Liver (tissue), 8 donors: ENCODE measurements at regions not wholly inside any gene's neighbourhood (a gene's known extent, or its start where the extent isn't known, plus 50 kb on each side); places are given as distances from the start of the nearest gene placed in this dataset.

ENCODE experiments used
- DNase-seq: peaks from one replicate; pipeline ENCODE4 v3.0.0-alpha.2; 2017; ENCODE audit warnings: low spot score
- H3K27ac ChIP-seq, 2 donors: one replicate each; pipeline ENCODE4 v1.7.0; 2013; ENCODE audit warnings: inconsistent platforms in 2 of 2, low read length in 2 of 2, control low read depth in 1 of 2, low read depth in 1 of 2, mild to moderate bottlenecking in 1 of 2
- H3K27me3 ChIP-seq, 4 donors: one replicate each; pipeline versions ENCODE4 v1.6.1 to v1.7.0; 2013; ENCODE audit warnings: low read length in 3 of 4, inconsistent platforms in 1 of 4, mild to moderate bottlenecking in 1 of 4, moderate library complexity in 1 of 4; ENCODE audit not compliant: control insufficient read depth in 4 of 4, insufficient read depth in 4 of 4
- H3K36me3 ChIP-seq, 4 donors: one replicate each; pipeline versions ENCODE4 v1.6.1 to v1.7.0; 2013; ENCODE audit warnings: low read length in 3 of 4, mild to moderate bottlenecking in 3 of 4, low read depth in 1 of 4, moderate library complexity in 1 of 4; ENCODE audit not compliant: control insufficient read depth in 4 of 4, insufficient read depth in 3 of 4
- H3K4me1 ChIP-seq, 4 donors: one replicate each; pipeline versions ENCODE4 v1.6.1 to v1.7.0; 2013; ENCODE audit warnings: low read length in 3 of 4, mild to moderate bottlenecking in 3 of 4, moderate library complexity in 1 of 4; ENCODE audit not compliant: control insufficient read depth in 4 of 4, insufficient read depth in 4 of 4
- H3K4me3 ChIP-seq, 3 donors: one replicate each; pipeline versions ENCODE4 v1.6.1 to v1.7.0; 2013; ENCODE audit warnings: low read length in 3 of 3, control low read depth in 1 of 3, low read depth in 1 of 3, mild to moderate bottlenecking in 1 of 3
- H3K9ac ChIP-seq, 2 donors: one replicate each; pipeline ENCODE4 v1.7.0; 2013; ENCODE audit warnings: low read length in 2 of 2, mild to moderate bottlenecking in 2 of 2, moderate library complexity in 2 of 2, control low read depth in 1 of 2, low read depth in 1 of 2
- H3K9me3 ChIP-seq, 4 donors: one replicate each; pipeline versions ENCODE4 v1.6.1 to v1.7.0; 2013; ENCODE audit warnings: low read length in 3 of 4; ENCODE audit not compliant: control insufficient read depth in 4 of 4
- ATF3 ChIP-seq: IDR thresholded peaks from 2 replicates; pipeline ENCODE4 v1.6.1; 2016; ENCODE audit warnings: antibody characterized with exemption
- CTCF ChIP-seq: fragments of 150-350 bp; IDR thresholded peaks from 2 replicates; pipeline ENCODE4 v1.5.1; 2017; ENCODE audit warnings: improper control_type of control experiment, low read depth, low read length; ENCODE audit not compliant: missing input control
- EGR1 ChIP-seq, 2 donors: IDR thresholded peaks; 2 replicates each; pipeline ENCODE4 v1.6.1; 2016 to 2018; ENCODE audit warnings: antibody characterized with exemption in 2 of 2, low read depth in 2 of 2
- FOXA1 ChIP-seq: IDR thresholded peaks from 2 replicates; pipeline ENCODE4 v1.6.1; 2016; ENCODE audit warnings: antibody characterized with exemption
- FOXA2 ChIP-seq: IDR thresholded peaks from 2 replicates; pipeline ENCODE4 v1.6.1; 2016; ENCODE audit warnings: antibody characterized with exemption
- GABPA ChIP-seq, 2 donors: IDR thresholded peaks in 1 of 2; conservative IDR thresholded peaks in 1 of 2; 2 replicates each; pipeline ENCODE4 v1.6.1; 2016; ENCODE audit warnings: antibody characterized with exemption in 2 of 2, mild to moderate bottlenecking in 1 of 2, moderate library complexity in 1 of 2
- HNF4A ChIP-seq, 2 donors: conservative IDR thresholded peaks; 2 replicates each; pipeline ENCODE4 v1.6.1; 2016; ENCODE audit warnings: antibody characterized with exemption in 2 of 2, mild to moderate bottlenecking in 2 of 2
- HNF4G ChIP-seq: IDR thresholded peaks from 2 replicates; pipeline ENCODE4 v1.6.1; 2016; ENCODE audit warnings: antibody characterized with exemption
- JUND ChIP-seq, 2 donors: IDR thresholded peaks; 2 replicates each; pipeline ENCODE4 v1.6.1; 2016; ENCODE audit warnings: antibody characterized with exemption in 2 of 2
- MAX ChIP-seq: IDR thresholded peaks from 2 replicates; pipeline ENCODE4 v1.6.1; 2016; ENCODE audit warnings: antibody characterized with exemption
- NR2F2 ChIP-seq: IDR thresholded peaks from 2 replicates; pipeline ENCODE4 v1.6.1; 2016; ENCODE audit warnings: antibody characterized with exemption
- RAD21 ChIP-seq, 2 donors: IDR thresholded peaks; 2 replicates each; pipeline ENCODE4 v1.6.1; 2016; ENCODE audit warnings: antibody characterized with exemption in 2 of 2, mild to moderate bottlenecking in 2 of 2
- REST ChIP-seq: IDR thresholded peaks from 2 replicates; pipeline ENCODE4 v1.6.1; 2016; ENCODE audit warnings: antibody characterized with exemption, mild to moderate bottlenecking
- RXRA ChIP-seq, 2 donors: IDR thresholded peaks; 2 replicates each; pipeline ENCODE4 v1.6.1; 2017 to 2018; ENCODE audit warnings: antibody characterized with exemption in 2 of 2, mild to moderate bottlenecking in 1 of 2
- SP1 ChIP-seq: IDR thresholded peaks from 2 replicates; pipeline ENCODE4 v1.6.1; 2018; ENCODE audit warnings: antibody characterized with exemption, mild to moderate bottlenecking
- TAF1 ChIP-seq: conservative IDR thresholded peaks from 2 replicates; pipeline ENCODE4 v1.6.1; 2016; ENCODE audit warnings: antibody characterized with exemption, mild to moderate bottlenecking
- YY1 ChIP-seq: IDR thresholded peaks from 2 replicates; pipeline ENCODE4 v1.6.1; 2016; ENCODE audit warnings: antibody characterized with exemption, mild to moderate bottlenecking
- ZBTB33 ChIP-seq: IDR thresholded peaks from 2 replicates; pipeline ENCODE4 v1.6.1; 2016; ENCODE audit warnings: antibody characterized with exemption
- WGBS: extraction: QIAGEN DNeasy Blood & Tissue Kit; methylation state at CpG from one replicate; pipeline ENCODE4 v1.1.7; 2013; 5-methylcytosine and 5-hydroxymethylcytosine counted together
- donor health status: healthy.
- donor health status: healthy.
- donor health status: healthy.
- donor health status: healthy.
- donor health status: healthy.

- Histone ChIP-seq H3K4me1 (no peaks in the 10 kb centered on the region), H3K27me3 (no peaks in the 10 kb centered on the region), H3K9me3 (no peaks in the 10 kb centered on the region), H3K4me3 (no peak overlapping the region), H3K36me3 (no peaks in the 10 kb centered on the region), H3K9ac (no peak overlapping the region), H3K27ac (no peak overlapping the region)
- no peak for DNase-seq
- no peak for TF ChIP-seq REST
- no peak for TF ChIP-seq MAX
- no peak for TF ChIP-seq RXRA (IDR thresholded peaks at IDR 0.05)
- TF ChIP-seq TAF1 = no peak
- TF ChIP-seq GABPA (IDR thresholded peaks at IDR 0.05 in 1 of 2, conservative IDR thresholded peaks at IDR 0.05 in 1 of 2) = no peak
- TF ChIP-seq FOXA1 = no peak
- TF ChIP-seq EGR1 (IDR thresholded peaks at IDR 0.05; ENCODE audit: low read depth in 2 of 2) = no peak
- no peak for TF ChIP-seq RAD21 (IDR thresholded peaks at IDR 0.05)
- TF ChIP-seq HNF4G = no peak
- TF ChIP-seq SP1 = no peak
- TF ChIP-seq YY1 = no peak
- no peak for TF ChIP-seq CTCF
- no peak for TF ChIP-seq JUND (IDR thresholded peaks at IDR 0.05)
- no peak for TF ChIP-seq NR2F2
- TF ChIP-seq ATF3 = no peak
- no peak for TF ChIP-seq FOXA2
- TF ChIP-seq HNF4A (conservative IDR thresholded peaks at IDR 0.05) = no peak
- no peak for TF ChIP-seq ZBTB33
- WGBS = 83% methylated on average over 1 of the region's 1 CpG
Measured at GRCh38 chrX:147565237-147565636, 346.5 kb upstream of the FMR1 start.

- Histone ChIP-seq H3K9me3 (no peaks in the 10 kb centered on the region), H3K4me1 (no peaks in the 10 kb centered on the region), H3K27ac (no peak overlapping the region), H3K4me3 (no peak overlapping the region), H3K9ac (no peak overlapping the region), H3K36me3 (no peaks in the 10 kb centered on the region), H3K27me3 (no peaks in the 10 kb centered on the region)
- no peak for DNase-seq
- WGBS = 33% methylated on average over 1 of the region's 1 CpG
- TF ChIP-seq CTCF = no peak
- TF ChIP-seq SP1 = no peak
- no peak for TF ChIP-seq ZBTB33
- TF ChIP-seq ATF3 = no peak
Measured at GRCh38 chrX:147570483-147570882, 341.2 kb upstream of the FMR1 start.
